ENCODE measurements at regions not wholly inside any gene's neighbourhood (a gene's known extent, or its start where the extent isn't known, plus 50 kb on each side); places are given as distances from the start of the nearest gene placed in this dataset.

DNA sequence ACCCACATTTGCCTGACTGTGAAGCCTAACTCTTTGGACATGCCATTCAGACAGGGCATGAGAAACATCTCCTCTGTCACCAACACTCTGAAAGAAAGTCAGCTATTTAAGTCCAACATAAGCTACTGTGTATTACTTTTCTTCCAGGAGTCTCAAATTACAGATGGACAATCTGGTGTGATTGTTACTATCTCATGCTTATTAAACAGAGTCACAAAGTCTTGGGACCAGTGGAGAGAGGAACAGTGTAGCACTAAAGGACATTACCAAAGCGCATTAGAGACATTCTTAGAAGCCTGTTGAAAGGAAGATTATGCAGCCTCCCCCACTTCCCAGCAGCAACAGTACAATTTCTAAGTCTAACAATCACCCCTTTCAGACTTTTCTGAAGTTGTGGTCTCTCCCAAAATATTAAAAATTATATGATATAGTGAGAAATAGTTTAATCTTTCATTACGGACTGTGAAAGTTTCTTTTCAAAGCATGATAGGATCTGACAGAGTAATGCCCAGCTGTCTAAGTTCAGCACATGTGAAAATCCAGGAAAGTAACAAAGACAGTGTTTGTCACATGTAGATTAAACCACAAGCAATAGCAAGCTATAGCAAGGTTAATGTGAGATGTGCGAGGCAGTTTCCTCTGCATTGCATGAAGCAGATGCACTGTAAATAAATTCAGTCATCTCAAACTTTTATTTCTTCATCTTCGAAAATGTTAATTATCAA, 280.9 kb upstream of the FZD8 start:
- no peak overlapping the region for H3K4me3 ChIP-seq (ENCODE audit: low read depth, low read length)
- TF ChIP-seq, protein P1, sequence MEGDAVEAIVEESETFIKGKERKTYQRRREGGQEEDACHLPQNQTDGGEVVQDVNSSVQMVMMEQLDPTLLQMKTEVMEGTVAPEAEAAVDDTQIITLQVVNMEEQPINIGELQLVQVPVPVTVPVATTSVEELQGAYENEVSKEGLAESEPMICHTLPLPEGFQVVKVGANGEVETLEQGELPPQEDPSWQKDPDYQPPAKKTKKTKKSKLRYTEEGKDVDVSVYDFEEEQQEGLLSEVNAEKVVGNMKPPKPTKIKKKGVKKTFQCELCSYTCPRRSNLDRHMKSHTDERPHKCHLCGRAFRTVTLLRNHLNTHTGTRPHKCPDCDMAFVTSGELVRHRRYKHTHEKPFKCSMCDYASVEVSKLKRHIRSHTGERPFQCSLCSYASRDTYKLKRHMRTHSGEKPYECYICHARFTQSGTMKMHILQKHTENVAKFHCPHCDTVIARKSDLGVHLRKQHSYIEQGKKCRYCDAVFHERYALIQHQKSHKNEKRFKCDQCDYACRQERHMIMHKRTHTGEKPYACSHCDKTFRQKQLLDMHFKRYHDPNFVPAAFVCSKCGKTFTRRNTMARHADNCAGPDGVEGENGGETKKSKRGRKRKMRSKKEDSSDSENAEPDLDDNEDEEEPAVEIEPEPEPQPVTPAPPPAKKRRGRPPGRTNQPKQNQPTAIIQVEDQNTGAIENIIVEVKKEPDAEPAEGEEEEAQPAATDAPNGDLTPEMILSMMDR (IDR thresholded peaks at IDR 0.05; ENCODE audit: borderline replicate concordance, insufficient read depth, low read depth, low read length), result no peak

DNA sequence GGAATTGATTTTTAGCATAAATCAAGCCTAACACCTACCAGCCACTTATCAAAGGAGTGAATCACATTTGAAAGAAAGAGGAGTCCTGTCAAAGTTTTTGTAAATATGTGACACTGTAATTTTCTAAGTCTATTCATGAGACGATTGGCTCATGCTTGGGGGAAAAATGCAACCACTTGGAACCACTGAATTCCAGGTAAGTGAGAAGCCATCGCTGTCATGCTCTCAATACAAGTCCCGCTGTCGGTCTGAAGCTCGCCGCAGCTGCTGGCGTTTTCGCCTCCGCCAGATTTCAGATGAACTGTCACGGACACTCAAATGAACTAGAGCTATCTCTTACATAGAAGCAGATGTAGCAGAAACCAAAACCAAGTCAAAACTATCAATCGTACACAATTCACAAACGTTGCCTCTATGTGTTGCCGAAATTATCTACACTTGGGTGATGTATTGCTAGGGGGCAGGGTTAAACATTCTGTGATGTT, 279.8 kb upstream of the FZD8 start:
- H3K4me3 ChIP-seq (ENCODE audit: low read depth, low read length), result no peak overlapping the region
- TF ChIP-seq, protein P1 (IDR thresholded peaks at IDR 0.05; ENCODE audit: borderline replicate concordance, insufficient read depth, low read depth, low read length), result no peak

DNA sequence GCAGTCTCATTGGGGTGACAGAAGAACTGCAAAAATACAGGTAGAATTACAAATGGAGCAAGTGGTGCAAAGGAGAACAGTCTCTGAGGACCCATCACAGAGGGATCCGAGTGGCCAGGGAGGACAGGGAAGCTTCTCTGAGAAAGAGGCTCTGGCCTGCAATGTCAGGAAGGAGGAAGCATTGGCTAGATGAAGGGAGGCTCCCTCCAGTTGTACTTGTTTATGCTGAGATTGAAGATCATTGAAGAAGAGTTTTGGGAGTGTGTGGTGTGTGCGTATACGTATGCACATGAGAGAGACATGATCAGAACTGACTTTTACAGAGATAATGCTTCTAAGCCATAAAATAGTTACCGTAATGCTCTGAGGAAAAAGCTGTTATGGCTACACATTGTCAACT, 274.7 kb upstream of the FZD8 start:
- TF ChIP-seq, protein P1 (IDR thresholded peaks at IDR 0.05; ENCODE audit: borderline replicate concordance, insufficient read depth, low read depth, low read length), result no peak
- no peak overlapping the region for H3K4me3 ChIP-seq (ENCODE audit: low read depth, low read length)

DNA sequence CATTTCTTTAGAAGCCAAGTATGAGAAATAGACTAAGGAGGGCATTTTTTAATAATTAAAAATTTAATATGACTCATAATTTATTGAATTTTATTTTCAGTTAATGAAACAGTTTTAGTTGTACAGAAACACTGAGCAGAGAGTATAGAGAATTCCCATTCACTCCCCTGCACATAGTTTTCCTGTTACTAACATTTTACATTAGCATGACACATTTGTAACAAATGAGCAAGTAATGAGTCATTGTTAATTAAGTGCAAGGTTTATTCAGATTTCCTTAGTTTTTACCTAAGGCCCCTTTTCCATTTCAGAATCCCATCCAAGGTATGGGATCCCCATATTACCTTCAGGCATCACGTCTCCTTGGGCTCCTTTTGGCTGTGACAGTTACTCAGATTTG, 271.5 kb upstream of the FZD8 start:
- H3K4me3 ChIP-seq (ENCODE audit: low read depth, low read length), result no peak overlapping the region
- TF ChIP-seq, protein P1 (IDR thresholded peaks at IDR 0.05; ENCODE audit: borderline replicate concordance, insufficient read depth, low read depth, low read length), result no peak

DNA sequence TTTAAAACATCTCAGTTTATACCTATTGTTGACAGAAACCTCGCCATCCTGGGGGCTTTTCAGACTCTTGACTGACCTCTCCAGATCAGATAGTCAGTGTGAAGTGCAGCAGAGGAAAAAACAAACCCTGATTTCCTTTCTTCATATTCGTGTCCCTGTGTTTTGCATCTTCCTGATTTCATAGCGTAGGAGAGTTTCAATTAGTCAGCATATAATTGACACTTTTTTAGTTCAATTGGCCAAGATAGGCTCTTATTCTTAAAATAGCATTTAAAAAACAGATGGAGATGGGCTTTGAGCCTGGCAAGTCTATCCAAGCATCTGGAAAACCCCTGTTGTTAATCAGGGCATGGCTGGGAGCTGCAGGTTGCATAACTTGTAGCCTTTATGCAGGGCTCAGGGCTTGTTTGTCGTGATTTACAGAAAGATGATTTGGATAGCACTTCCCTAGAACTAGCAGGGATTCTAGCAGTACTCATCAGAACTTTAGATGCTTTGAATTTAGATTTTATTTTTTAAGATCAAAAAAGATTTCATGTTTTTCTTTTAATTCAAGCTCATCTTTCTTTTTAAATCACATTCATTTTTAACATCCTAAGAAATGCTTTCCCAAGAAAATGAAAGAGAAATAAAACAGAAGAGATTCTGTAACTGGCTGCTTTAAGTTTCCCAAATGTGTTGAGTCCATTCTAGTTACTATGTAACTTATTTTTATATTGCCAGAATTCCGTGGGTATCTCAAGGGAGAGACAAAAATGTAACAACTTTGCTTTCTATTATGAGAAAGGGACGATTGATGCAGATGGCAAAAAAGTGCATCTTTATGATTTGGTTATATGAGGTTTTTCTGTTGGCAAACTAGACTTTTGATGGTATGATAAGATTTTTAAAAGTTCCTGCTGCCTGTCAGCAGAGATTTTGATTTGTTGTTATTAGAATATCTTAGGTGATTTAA, 270.8 kb upstream of the FZD8 start:
- no peak overlapping the region for H3K4me3 ChIP-seq (ENCODE audit: low read depth, low read length)
- TF ChIP-seq, protein P1 (IDR thresholded peaks at IDR 0.05; ENCODE audit: borderline replicate concordance, insufficient read depth, low read depth, low read length), result no peak

DNA sequence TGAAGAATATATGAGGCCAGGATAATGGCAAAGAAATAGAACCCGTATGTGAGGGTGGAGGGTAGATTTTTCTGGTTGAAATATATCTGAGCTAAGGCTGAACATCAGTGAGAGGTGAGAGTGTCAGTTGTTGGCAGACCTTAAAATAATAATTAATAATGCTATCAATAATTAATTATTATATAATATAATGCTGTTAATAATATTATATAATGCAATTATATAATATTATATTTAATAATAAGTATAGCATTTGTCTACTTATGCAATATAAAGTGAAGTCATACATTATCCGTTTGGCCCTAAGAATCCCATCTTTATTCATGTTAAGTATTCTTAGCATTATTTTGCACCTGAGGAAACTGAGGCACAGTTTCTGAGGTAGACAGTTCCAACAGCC, 269.9 kb upstream of the FZD8 start:
- TF ChIP-seq, protein P1 (IDR thresholded peaks at IDR 0.05; ENCODE audit: borderline replicate concordance, insufficient read depth, low read depth, low read length), result no peak
- no peak overlapping the region for H3K4me3 ChIP-seq (ENCODE audit: low read depth, low read length)

Data from GM12875 (cell line).